ENCODE measurements at regions not wholly inside any gene's neighbourhood (a gene's known extent, or its start where the extent isn't known, plus 50 kb on each side); places are given as distances from the start of the nearest gene placed in this dataset.

DNA sequence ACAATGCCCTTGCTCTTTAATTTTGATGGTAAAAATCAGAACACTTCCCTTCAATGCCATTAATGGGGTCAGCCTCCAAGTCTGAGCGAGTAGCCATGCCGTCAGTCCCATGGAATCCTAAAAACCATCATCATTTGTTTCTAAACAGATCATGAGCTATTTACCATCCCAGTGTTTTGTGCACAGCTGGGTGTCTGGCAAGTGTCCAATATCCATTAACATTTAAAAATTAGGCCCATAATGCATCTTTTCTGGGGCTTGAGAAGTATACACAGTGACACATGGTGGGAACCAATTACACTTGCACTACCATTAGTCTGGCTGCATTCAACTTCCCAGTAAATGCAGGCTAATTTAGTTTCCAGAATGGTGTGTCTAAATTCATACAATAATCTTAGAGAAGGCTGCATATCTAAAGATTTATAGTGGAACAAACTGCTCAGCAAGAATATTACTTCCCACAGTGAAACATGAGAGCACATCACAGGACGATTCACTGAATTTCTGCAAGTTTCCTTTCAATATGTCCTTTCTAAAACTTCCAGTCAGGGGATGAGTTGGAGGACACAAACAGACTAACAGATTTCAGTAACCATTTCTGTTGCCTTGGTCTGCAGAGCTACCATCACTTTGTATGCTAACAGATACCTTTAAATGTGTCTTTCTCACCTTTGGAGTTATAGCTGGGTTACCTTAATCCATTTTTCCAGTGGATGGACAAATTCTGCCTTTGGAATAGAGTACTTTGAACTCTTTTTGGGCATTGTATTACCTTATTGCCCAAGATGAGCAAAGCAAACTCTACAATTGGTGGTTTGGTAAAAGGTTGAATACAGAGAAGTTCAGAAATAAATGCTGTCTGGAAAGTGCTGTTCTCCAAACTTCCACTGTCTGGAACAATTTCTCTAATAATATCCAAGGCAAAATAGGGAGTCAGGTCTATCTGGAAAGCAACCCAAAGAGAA lies 258.0 kb downstream of the PTBP2 start:
- TF ChIP-seq POLR2A (IDR thresholded peaks at IDR 0.05) = no peak
- TF ChIP-seq CTCF (IDR thresholded peaks at IDR 0.05) = no peak
